Testis (tissue), 2 donors: ENCODE measurements at regions not wholly inside any gene's neighbourhood (a gene's known extent, or its start where the extent isn't known, plus 50 kb on each side); places are given as distances from the start of the nearest gene placed in this dataset.

Experiments used
- POLR2A ChIP-seq: fragments of 450-650 bp; IDR thresholded peaks from one replicate; pipeline ENCODE4 v1.6.1; 2017; ENCODE audit warnings: antibody characterized with exemption, mild to moderate bottlenecking, moderate library complexity
- TF ChIP-seq, protein P1 (sequence below), 3 experiments: fragments of 450-650 bp in 2 of 3; fragments of 200-600 bp in 1 of 3; sonication (generic) in 1 of 3; IDR thresholded peaks; one replicate each; pipeline ENCODE4 v1.5.1; 2016 to 2019; ENCODE audit warnings: antibody characterized with exemption in 3 of 3, mild to moderate bottlenecking in 2 of 3, moderate library complexity in 1 of 3

DNA sequence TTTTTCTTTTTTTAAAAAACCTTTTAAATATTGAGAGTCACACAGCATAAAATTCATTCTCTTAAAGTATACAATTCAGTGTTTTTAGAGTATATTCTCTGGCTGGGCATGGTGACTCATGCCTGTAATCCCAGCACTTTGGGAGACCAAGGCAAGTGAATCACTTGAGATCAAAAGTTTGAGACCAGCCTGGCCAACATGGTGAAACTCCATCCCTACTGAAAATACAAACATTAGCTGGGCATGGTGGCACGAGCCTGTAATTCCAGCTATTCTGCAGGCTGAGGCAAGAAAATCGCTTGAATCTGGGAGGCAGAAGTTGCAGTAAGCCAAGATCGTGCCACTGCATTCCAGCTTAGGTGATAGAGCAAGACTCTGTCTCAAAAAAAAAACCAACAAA lies 68.4 kb upstream of the BCAT1 start:
- no peak for TF ChIP-seq POLR2A
- TF ChIP-seq, protein P1, sequence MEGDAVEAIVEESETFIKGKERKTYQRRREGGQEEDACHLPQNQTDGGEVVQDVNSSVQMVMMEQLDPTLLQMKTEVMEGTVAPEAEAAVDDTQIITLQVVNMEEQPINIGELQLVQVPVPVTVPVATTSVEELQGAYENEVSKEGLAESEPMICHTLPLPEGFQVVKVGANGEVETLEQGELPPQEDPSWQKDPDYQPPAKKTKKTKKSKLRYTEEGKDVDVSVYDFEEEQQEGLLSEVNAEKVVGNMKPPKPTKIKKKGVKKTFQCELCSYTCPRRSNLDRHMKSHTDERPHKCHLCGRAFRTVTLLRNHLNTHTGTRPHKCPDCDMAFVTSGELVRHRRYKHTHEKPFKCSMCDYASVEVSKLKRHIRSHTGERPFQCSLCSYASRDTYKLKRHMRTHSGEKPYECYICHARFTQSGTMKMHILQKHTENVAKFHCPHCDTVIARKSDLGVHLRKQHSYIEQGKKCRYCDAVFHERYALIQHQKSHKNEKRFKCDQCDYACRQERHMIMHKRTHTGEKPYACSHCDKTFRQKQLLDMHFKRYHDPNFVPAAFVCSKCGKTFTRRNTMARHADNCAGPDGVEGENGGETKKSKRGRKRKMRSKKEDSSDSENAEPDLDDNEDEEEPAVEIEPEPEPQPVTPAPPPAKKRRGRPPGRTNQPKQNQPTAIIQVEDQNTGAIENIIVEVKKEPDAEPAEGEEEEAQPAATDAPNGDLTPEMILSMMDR (IDR thresholded peaks at IDR 0.05), result no peak
